ENCODE measurements at regions not wholly inside any gene's neighbourhood (a gene's known extent, or its start where the extent isn't known, plus 50 kb on each side); places are given as distances from the start of the nearest gene placed in this dataset.
"Not testable (repeated sequence)": the region's sequence is repeated elsewhere in the genome, so short reads cannot be mapped to it uniquely, and the experiment has no call there.

- intact Hi-C loops (cut with DNase I): no loop called here
- no peaks in the 10 kb centered on the region for H3K4me1 ChIP-seq
- TF ChIP-seq, protein P1, sequence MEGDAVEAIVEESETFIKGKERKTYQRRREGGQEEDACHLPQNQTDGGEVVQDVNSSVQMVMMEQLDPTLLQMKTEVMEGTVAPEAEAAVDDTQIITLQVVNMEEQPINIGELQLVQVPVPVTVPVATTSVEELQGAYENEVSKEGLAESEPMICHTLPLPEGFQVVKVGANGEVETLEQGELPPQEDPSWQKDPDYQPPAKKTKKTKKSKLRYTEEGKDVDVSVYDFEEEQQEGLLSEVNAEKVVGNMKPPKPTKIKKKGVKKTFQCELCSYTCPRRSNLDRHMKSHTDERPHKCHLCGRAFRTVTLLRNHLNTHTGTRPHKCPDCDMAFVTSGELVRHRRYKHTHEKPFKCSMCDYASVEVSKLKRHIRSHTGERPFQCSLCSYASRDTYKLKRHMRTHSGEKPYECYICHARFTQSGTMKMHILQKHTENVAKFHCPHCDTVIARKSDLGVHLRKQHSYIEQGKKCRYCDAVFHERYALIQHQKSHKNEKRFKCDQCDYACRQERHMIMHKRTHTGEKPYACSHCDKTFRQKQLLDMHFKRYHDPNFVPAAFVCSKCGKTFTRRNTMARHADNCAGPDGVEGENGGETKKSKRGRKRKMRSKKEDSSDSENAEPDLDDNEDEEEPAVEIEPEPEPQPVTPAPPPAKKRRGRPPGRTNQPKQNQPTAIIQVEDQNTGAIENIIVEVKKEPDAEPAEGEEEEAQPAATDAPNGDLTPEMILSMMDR (IDR thresholded peaks at IDR 0.05): no peak
- no peak overlapping the region for H3K27ac ChIP-seq
- DNase-seq (ENCODE audit: low spot score in 2 of 2): no peak
- no peaks in the 10 kb centered on the region for H3K9me3 ChIP-seq
- H3K27me3 ChIP-seq: no peaks in the 10 kb centered on the region
- H3K4me3 ChIP-seq: no peak overlapping the region
- no peaks in the 10 kb centered on the region for H3K36me3 ChIP-seq
Observed at GRCh38 chr3:73254062-73254461, 192.6 kb downstream of the EBLN2 start.

- no peaks in the 10 kb centered on the region for H3K9me3 ChIP-seq
- DNase-seq (ENCODE audit: low spot score in 2 of 2): no peak
- TF ChIP-seq, protein P1 (IDR thresholded peaks at IDR 0.05): no peak
Observed at GRCh38 chr3:73255609-73256029, 194.2 kb downstream of the EBLN2 start.

GRCh38 chr3:73257186-73257585, 195.7 kb downstream of the EBLN2 start:
- Histone ChIP-seq H3K4me3 (no peak overlapping the region), H3K4me1 (no peaks in the 10 kb centered on the region), H3K27me3 (no peaks in the 10 kb centered on the region), H3K9me3 (no peaks in the 10 kb centered on the region), H3K36me3 (no peaks in the 10 kb centered on the region), H3K27ac (no peak overlapping the region)
- no peak for DNase-seq (ENCODE audit: low spot score in 2 of 2)
- TF ChIP-seq, protein P1 (IDR thresholded peaks at IDR 0.05): no peak
- intact Hi-C loops (cut with DNase I): no loop called here

More at GRCh38 chr3:73255609-73256029, 194.2 kb downstream of the EBLN2 start:
- Histone ChIP-seq H3K4me3 (no peak overlapping the region), H3K27ac (no peak overlapping the region), H3K4me1 (no peaks in the 10 kb centered on the region), H3K36me3 (no peaks in the 10 kb centered on the region), H3K27me3 (no peaks in the 10 kb centered on the region)
- intact Hi-C loops (cut with DNase I): no loop called here

GRCh38 chr3:73258057-73258456, 196.6 kb downstream of the EBLN2 start:
- no peak for DNase-seq (ENCODE audit: low spot score in 2 of 2)
- no peaks in the 10 kb centered on the region for H3K4me1 ChIP-seq
- H3K9me3 ChIP-seq: no peaks in the 10 kb centered on the region
- no peaks in the 10 kb centered on the region for H3K36me3 ChIP-seq
- TF ChIP-seq, protein P1 (IDR thresholded peaks at IDR 0.05): no peak
- H3K4me3 ChIP-seq: no peak overlapping the region
- no peaks in the 10 kb centered on the region for H3K27me3 ChIP-seq
- intact Hi-C loops (cut with DNase I): no loop called here
- no peak overlapping the region for H3K27ac ChIP-seq

- no peaks in the 10 kb centered on the region for H3K9me3 ChIP-seq
- no peak overlapping the region for H3K27ac ChIP-seq
- no peak for DNase-seq (ENCODE audit: low spot score in 2 of 2)
- H3K36me3 ChIP-seq: no peaks in the 10 kb centered on the region
- H3K27me3 ChIP-seq: no peaks in the 10 kb centered on the region
- intact Hi-C loops (cut with DNase I): no loop called here
- TF ChIP-seq, protein P1 (IDR thresholded peaks at IDR 0.05): no peak
- H3K4me1 ChIP-seq: no peaks in the 10 kb centered on the region
- no peak overlapping the region for H3K4me3 ChIP-seq
Observed at GRCh38 chr3:73259291-73259690, 197.8 kb downstream of the EBLN2 start.

- no peak overlapping the region for H3K4me3 ChIP-seq
- no peak for DNase-seq (ENCODE audit: low spot score in 2 of 2)
- no peaks in the 10 kb centered on the region for H3K9me3 ChIP-seq
- no peaks in the 10 kb centered on the region for H3K4me1 ChIP-seq
- intact Hi-C loops (cut with DNase I): no loop called here
- H3K27ac ChIP-seq: no peak overlapping the region
- H3K36me3 ChIP-seq: no peaks in the 10 kb centered on the region
- H3K27me3 ChIP-seq: no peaks in the 10 kb centered on the region
- TF ChIP-seq, protein P1 (IDR thresholded peaks at IDR 0.05): no peak
Observed at GRCh38 chr3:73259856-73260255, 198.4 kb downstream of the EBLN2 start.

DNA sequence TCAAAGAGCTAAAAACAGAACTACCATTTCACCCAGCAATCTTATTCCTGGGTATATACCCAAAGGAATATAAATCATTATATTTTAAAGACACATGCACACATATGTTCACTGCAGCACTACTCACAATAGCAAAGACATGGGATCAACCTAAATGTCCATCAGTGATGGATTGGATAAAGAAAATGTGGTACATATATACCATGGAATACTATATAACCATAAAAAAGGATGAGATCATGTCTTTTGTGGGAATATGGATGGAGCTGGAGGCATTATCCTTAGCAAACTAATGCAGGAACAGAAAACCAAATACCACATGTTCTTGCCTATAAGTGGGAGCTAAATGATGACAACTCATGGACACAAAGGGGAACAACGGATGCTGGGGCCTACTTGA, 205.1 kb downstream of the EBLN2 start:
- DNase-seq (ENCODE audit: low spot score in 2 of 2); H3K4me3 ChIP-seq; H3K9me3 ChIP-seq; intact Hi-C loops (cut with DNase I); H3K27ac ChIP-seq; H3K27me3 ChIP-seq; H3K4me1 ChIP-seq; H3K36me3 ChIP-seq: not testable (repeated sequence)

DNA sequence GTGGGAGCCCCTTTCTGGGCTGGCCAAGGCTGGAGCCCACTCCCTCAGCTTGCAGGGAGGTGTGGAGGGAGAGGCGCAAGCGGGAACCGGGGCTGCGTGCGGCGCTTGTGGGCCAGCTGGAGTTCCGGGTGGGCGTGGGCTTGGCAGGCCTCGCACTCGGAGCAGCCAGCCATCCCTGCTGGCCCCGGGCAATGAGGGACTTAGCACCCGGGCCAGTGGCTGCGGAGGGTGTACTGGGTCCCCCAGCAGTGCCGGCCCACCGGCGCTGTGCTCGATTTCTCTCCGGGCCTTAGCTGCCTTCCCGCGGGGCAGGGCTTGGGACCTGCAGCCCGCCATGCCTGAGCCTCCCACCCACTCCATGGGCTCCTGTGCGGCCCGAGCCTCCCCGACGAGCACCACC, 207.7 kb downstream of the EBLN2 start:
- H3K4me1 ChIP-seq; H3K4me3 ChIP-seq; DNase-seq (ENCODE audit: low spot score in 2 of 2); H3K9me3 ChIP-seq; intact Hi-C loops (cut with DNase I); H3K36me3 ChIP-seq; H3K27ac ChIP-seq; H3K27me3 ChIP-seq: not testable (repeated sequence)

Data from ascending aorta (tissue), 2 donors.